ENCODE measurements at regions not wholly inside any gene's neighbourhood (a gene's known extent, or its start where the extent isn't known, plus 50 kb on each side); places are given as distances from the start of the nearest gene placed in this dataset.

DNA sequence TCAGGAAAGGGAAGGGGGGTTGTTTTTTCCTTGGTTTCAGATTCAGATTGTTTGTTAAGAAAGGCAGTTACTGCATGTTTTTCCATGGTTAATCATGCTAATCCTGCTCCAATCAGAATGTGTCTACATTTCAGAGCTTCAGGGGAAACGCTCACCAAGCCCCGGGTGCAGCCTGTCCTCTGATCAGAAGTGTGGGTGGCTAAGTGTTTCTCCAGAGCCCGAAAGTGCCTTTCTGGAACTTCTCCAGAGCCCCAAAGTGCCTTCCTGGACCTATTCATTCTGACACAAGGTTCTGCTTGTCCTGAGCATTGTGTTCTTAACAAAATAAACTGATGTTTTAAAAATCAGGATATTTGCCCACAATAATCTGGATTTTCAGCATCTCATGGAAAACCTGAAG lies 359.0 kb upstream of the ZNF521 start:
- TF ChIP-seq, protein P1, sequence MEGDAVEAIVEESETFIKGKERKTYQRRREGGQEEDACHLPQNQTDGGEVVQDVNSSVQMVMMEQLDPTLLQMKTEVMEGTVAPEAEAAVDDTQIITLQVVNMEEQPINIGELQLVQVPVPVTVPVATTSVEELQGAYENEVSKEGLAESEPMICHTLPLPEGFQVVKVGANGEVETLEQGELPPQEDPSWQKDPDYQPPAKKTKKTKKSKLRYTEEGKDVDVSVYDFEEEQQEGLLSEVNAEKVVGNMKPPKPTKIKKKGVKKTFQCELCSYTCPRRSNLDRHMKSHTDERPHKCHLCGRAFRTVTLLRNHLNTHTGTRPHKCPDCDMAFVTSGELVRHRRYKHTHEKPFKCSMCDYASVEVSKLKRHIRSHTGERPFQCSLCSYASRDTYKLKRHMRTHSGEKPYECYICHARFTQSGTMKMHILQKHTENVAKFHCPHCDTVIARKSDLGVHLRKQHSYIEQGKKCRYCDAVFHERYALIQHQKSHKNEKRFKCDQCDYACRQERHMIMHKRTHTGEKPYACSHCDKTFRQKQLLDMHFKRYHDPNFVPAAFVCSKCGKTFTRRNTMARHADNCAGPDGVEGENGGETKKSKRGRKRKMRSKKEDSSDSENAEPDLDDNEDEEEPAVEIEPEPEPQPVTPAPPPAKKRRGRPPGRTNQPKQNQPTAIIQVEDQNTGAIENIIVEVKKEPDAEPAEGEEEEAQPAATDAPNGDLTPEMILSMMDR (IDR thresholded peaks at IDR 0.05), result no peak
- DNase-seq, result no peak
- Mint-ChIP-seq H3K4me3 (no peak overlapping the region), H3K27ac (no peak overlapping the region), H3K4me1 (peaks cover 4% of the 10 kb centered on the region), H3K36me3 (ENCODE audit: low read depth) (peaks cover 10% of the 10 kb centered on the region), H3K9me3 (peaks cover 20% of the 10 kb centered on the region), H3K27me3 (ENCODE audit: low read depth, poor library complexity) (peaks cover 6% of the 10 kb centered on the region)

DNA sequence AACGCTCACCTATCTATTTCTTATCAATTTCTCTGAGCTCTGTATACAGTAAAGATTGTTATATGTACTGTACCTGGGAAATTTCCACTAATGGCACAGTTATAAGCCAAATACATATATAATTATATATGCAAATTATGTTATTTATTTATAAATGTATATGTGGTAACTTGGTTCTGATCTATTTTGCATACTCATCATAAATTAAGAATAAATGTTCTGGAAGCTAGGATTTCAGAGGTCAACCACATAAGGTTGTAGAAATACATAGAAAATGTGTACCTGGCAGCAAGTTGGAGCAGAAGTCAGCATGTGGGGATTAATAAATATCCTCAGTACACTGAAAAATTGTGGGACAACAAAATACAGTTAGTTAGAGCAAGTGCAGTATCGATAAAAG lies 353.7 kb upstream of the ZNF521 start:
- no peak overlapping the region for H3K27ac Mint-ChIP-seq
- no peak for DNase-seq
- H3K4me3 Mint-ChIP-seq, result no peak overlapping the region
- H3K9me3 Mint-ChIP-seq, result no peaks in the 10 kb centered on the region
- H3K36me3 Mint-ChIP-seq (ENCODE audit: low read depth), result no peaks in the 10 kb centered on the region
- TF ChIP-seq, protein P1 (IDR thresholded peaks at IDR 0.05), result no peak
- H3K27me3 Mint-ChIP-seq (ENCODE audit: low read depth, poor library complexity), result no peaks in the 10 kb centered on the region
- peaks cover 20% of the 10 kb centered on the region for H3K4me1 Mint-ChIP-seq

DNA sequence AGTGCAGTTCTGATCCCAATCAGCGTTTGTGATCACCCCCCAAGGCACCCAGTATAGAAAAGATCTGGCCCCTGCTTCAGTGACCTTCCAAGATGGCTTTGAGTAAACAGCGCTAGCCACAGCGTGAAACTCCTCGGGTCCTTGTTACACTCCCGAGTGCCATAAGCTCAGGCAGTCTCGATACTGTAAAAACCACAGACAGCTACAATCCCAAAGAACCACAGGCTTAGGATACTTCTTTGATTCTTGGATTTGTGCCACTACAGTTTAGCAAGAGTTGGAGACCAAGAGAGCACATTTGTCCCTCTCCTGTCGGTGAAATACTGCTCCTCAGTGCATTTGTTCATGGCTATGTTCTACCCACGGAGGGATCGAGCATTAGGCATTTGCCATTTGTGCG lies 352.5 kb upstream of the ZNF521 start:
- H3K27me3 Mint-ChIP-seq (ENCODE audit: low read depth, poor library complexity), result no peaks in the 10 kb centered on the region
- TF ChIP-seq, protein P1 (IDR thresholded peaks at IDR 0.05), result no peak
- H3K27ac Mint-ChIP-seq, result no peak overlapping the region
- no peak for DNase-seq
- peaks cover 20% of the 10 kb centered on the region for H3K4me1 Mint-ChIP-seq
- H3K4me3 Mint-ChIP-seq, result no peak overlapping the region
- no peaks in the 10 kb centered on the region for H3K9me3 Mint-ChIP-seq
- H3K36me3 Mint-ChIP-seq (ENCODE audit: low read depth), result no peaks in the 10 kb centered on the region

DNA sequence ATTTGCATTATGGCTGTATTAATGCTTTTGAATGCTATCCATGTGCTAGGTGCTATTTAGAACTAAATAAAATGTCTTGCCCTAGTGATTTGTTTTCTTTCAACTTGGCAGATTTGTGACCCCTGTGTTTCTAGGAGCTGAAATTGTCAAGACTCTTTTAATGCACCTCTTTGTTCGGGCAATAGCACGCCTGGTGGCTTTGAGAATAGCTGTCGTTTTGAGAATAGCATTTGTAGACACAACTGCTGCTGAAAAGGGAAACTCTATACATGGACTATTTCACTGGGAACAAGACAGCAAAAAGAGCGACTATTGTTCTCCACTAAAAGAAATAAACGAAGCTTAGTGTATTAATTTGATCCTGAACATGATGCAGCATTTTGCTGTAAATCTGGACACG lies 352.1 kb upstream of the ZNF521 start:
- Mint-ChIP-seq H3K9me3 (no peaks in the 10 kb centered on the region), H3K36me3 (ENCODE audit: low read depth) (no peaks in the 10 kb centered on the region), H3K4me3 (no peak overlapping the region), H3K27ac (no peak overlapping the region), H3K27me3 (ENCODE audit: low read depth, poor library complexity) (no peaks in the 10 kb centered on the region), H3K4me1 (peaks cover 20% of the 10 kb centered on the region)
- TF ChIP-seq, protein P1 (IDR thresholded peaks at IDR 0.05), result no peak
- no peak for DNase-seq

DNA sequence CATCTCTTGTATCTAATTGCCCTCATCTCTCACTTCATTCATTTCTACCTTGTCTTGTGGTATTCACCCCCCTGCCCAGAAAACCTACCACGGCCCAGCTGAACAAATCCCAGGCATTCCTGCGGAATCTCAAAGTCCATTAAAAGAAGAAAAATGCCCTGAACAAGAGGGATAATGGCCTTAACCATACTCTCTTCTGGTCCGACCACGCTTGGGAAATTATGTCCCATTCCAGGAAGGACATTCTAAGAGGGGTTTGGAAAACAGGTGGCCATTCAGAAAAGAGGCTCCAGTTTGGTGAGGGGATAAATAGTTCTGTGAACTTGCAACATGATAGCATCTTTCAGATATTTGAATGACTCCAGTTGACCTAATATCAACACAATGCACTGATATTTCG lies 349.9 kb upstream of the ZNF521 start:
- no peak overlapping the region for H3K27ac Mint-ChIP-seq
- H3K4me3 Mint-ChIP-seq, result no peak overlapping the region
- no peaks in the 10 kb centered on the region for H3K36me3 Mint-ChIP-seq (ENCODE audit: low read depth)
- no peaks in the 10 kb centered on the region for H3K27me3 Mint-ChIP-seq (ENCODE audit: low read depth, poor library complexity)
- peaks cover 20% of the 10 kb centered on the region for H3K4me1 Mint-ChIP-seq
- TF ChIP-seq, protein P1 (IDR thresholded peaks at IDR 0.05), result no peak
- H3K9me3 Mint-ChIP-seq, result no peaks in the 10 kb centered on the region
- DNase-seq, result no peak

DNA sequence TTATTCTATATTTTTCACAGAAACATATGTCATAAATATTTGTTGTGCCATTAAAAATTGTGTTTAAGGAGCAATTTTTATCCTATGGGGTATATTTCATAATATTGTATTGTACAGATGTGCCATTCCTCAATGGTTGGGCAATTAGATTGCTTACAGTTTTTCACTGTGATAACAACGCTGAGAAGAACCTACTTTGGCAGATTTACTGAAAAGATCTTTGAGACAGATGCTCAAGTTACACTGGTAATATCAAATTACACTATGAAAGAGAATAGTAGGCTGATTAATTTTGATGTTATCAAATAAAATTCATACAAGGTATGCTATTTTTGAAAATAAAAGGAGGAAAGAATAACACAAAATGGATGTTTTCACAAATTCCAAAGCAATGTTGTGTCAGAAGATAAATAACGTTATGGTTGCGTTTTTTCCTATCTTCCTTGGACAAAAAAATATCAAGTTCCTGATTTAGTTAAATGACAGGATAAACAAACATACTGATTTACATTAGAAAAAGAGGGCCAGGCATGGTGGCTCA lies 335.1 kb upstream of the ZNF521 start:
- H3K9me3 Mint-ChIP-seq, result peaks cover 8% of the 10 kb centered on the region

More for the DNA sequence above, 335.1 kb upstream of the ZNF521 start:
- Mint-ChIP-seq H3K4me1 (no peaks in the 10 kb centered on the region), H3K27ac (no peak overlapping the region), H3K27me3 (ENCODE audit: low read depth, poor library complexity) (peaks cover 9% of the 10 kb centered on the region), H3K36me3 (ENCODE audit: low read depth) (no peaks in the 10 kb centered on the region), H3K4me3 (no peak overlapping the region)
- no peak for DNase-seq
- TF ChIP-seq, protein P1 (IDR thresholded peaks at IDR 0.05), result no peak
